Right lobe of liver (tissue), 6 donors: ENCODE measurements at regions not wholly inside any gene's neighbourhood (a gene's known extent, or its start where the extent isn't known, plus 50 kb on each side); places are given as distances from the start of the nearest gene placed in this dataset.

ENCODE experiments used
- ATAC-seq, 4 donors: fragments of 200-7000 bp; cut with Tn5 transposase; one replicate each; pipeline ENCODE4 v1.9.1; 2020; ENCODE audit warnings: mild to moderate bottlenecking in 4 of 4, moderate library complexity in 4 of 4
- DNase-seq, 3 donors: peaks; one replicate each; pipeline ENCODE4 v3.0.0-alpha.2; 2020
- H3K27ac ChIP-seq, 3 donors: fragments of 200-600 bp; one replicate each; pipeline ENCODE4 v1.8.0; 2022
- H3K27me3 ChIP-seq, 2 donors: fragments of 200-600 bp; one replicate each; pipeline ENCODE4 v1.8.0; 2022
- H3K36me3 ChIP-seq, 4 donors: fragments of 200-600 bp; sonication (generic) in 1 of 4; one replicate each; pipeline versions ENCODE4 v1.5.1 to v1.8.0; 2017 to 2022; ENCODE audit warnings: control low read depth in 1 of 4
- H3K4me1 ChIP-seq, 4 donors: fragments of 200-600 bp; sonication (generic) in 1 of 4; one replicate each; pipeline versions ENCODE4 v1.5.1 to v1.8.0; 2017 to 2022; ENCODE audit warnings: control low read depth in 1 of 4
- H3K4me3 ChIP-seq, 3 donors: fragments of 200-600 bp; one replicate each; pipeline ENCODE4 v1.8.0; 2022
- H3K9me3 ChIP-seq, 4 donors: fragments of 200-600 bp; sonication (generic) in 1 of 4; one replicate each; pipeline versions ENCODE4 v1.5.1 to v1.8.0; 2017 to 2022; ENCODE audit warnings: control low read depth in 1 of 4
- CTCF ChIP-seq, 4 donors: fragments of 200-600 bp in 3 of 4; fragments of 450-650 bp in 1 of 4; IDR thresholded peaks; one replicate each; pipeline versions ENCODE4 v1.5.1 to v1.8.0; 2016 to 2022; ENCODE audit warnings: antibody characterized with exemption in 4 of 4, mild to moderate bottlenecking in 2 of 4
- POLR2A ChIP-seq: fragments of 450-650 bp; IDR thresholded peaks from one replicate; pipeline ENCODE4 v1.6.1; 2017; ENCODE audit warnings: antibody characterized with exemption, mild to moderate bottlenecking
- WGBS: methylation state at CpG from one replicate; pipeline ENCODE4 v1.1.6; 2018; ENCODE audit warnings: low coverage, low lambda C conversion rate; ENCODE audit not compliant: insufficient coverage; ENCODE audit errors: missing lambda C conversion rate; 5-methylcytosine and 5-hydroxymethylcytosine counted together
- intact Hi-C, 2 donors: fragments of 100-400 bp; cut with DNase I; formaldehyde crosslinking; loops; one replicate each; pipeline versions ENCODE4 v1.11.2 to v1.14.1; 2022
- donor health status: DM: no; HTN: yes; CAD: no.
- donor health status: DM: no; HTN: no; CAD: no.
- donor health status: DM: no; HTN: no; CAD: no.
- donor health status: DM: no; HTN: yes; CAD: no.
- donor health status: DM: no; HTN: yes; CAD: no.

- TF ChIP-seq CTCF (IDR thresholded peaks at IDR 0.05) (no peak), POLR2A (no peak)
- Histone ChIP-seq H3K36me3 (no peaks in the 10 kb centered on the region), H3K9me3 (no peaks in the 10 kb centered on the region), H3K27ac (no peak overlapping the region), H3K4me3 (no peak overlapping the region), H3K4me1 (no peaks in the 10 kb centered on the region), H3K27me3 (no peaks in the 10 kb centered on the region)
- 87% methylated on average over 5 of the region's 5 CpGs for WGBS
- DNase-seq, result no peak
- ATAC-seq, result no peak
- intact Hi-C loops, result no loop called here
These were observed 204.6 kb upstream of the NR2F2 start for GRCh38 chr15:96125721-96126415.

DNA sequence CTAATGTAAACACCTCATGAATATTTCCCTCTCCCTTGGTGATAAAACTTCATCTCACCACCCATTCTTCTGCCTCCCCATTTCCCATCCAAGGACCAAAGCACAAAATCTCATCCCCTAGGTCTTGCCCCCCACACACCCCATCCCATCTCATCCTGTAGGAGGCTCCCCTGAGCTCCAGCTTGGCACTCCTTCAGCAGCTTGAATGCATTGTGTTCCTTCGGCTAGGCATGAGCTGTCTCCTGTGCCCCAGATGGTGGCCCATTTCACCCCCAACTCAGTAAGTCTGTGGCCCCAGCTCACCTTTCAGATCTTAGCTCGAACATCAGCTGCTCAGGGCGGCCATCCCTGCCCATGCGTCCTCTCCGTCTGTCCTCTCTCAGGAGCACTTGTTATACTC is 203.6 kb upstream of the NR2F2 start:
- DNase-seq (no peak), ATAC-seq (no peak)
- no peak overlapping the region for H3K27ac ChIP-seq
- no peaks in the 10 kb centered on the region for H3K36me3 ChIP-seq
- intact Hi-C loops, result no loop called here
- TF ChIP-seq CTCF (IDR thresholded peaks at IDR 0.05) (no peak), POLR2A (no peak)
- H3K9me3 ChIP-seq, result no peaks in the 10 kb centered on the region
- no peaks in the 10 kb centered on the region for H3K27me3 ChIP-seq
- WGBS, result 93% methylated on average over 4 of the region's 5 CpGs
- H3K4me1 ChIP-seq, result no peaks in the 10 kb centered on the region
- H3K4me3 ChIP-seq, result no peak overlapping the region

DNA sequence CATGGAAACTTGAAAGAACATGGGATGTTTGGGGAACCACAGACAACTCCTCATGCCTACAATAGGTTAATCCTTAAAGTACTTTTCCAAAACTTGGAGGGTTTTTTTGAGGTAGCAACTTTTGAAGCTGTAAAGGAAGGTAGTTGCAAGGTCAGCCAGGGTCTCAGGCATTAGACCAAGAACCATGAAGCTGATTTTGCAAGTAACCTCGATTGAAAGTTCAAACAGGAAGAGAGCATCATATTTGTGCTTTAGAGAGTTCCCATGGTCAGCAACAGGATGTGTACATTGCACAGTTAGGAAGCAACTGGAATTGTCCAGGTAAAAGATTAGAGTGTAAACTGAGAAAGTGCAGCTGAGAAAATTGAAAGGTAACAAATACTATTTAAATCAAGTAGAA is 199.8 kb upstream of the NR2F2 start:
- no peak for DNase-seq
- Histone ChIP-seq H3K27me3 (no peaks in the 10 kb centered on the region), H3K4me3 (no peak overlapping the region), H3K27ac (no peak overlapping the region), H3K9me3 (no peaks in the 10 kb centered on the region), H3K36me3 (no peaks in the 10 kb centered on the region), H3K4me1 (no peaks in the 10 kb centered on the region)
- TF ChIP-seq POLR2A (no peak), CTCF (IDR thresholded peaks at IDR 0.05) (no peak)
- ATAC-seq, result no peak
- intact Hi-C loops, result no loop called here
- WGBS, result 0% methylated on average over 1 of the region's 1 CpG

- Histone ChIP-seq H3K36me3 (no peaks in the 10 kb centered on the region), H3K27ac (no peak overlapping the region), H3K4me1 (no peaks in the 10 kb centered on the region), H3K4me3 (no peak overlapping the region), H3K9me3 (no peaks in the 10 kb centered on the region), H3K27me3 (no peaks in the 10 kb centered on the region)
- intact Hi-C loops, result no loop called here
- TF ChIP-seq POLR2A, result no peak
- no peak for TF ChIP-seq CTCF (IDR thresholded peaks at IDR 0.05)
- DNase-seq (no peak), ATAC-seq (no peak)
- 71% methylated on average over 1 of the region's 1 CpG for WGBS
These were observed 198.4 kb upstream of the NR2F2 start for GRCh38 chr15:96132126-96132525.
